ENCODE measurements at regions not wholly inside any gene's neighbourhood (a gene's known extent, or its start where the extent isn't known, plus 50 kb on each side); places are given as distances from the start of the nearest gene placed in this dataset.

- DNase-seq (ENCODE audit: low spot score) = no peak
Observed at GRCh38 chr2:225948903-225949302, 549.4 kb downstream of the NYAP2 start.

GRCh38 chr2:225938991-225939390 is 539.5 kb downstream of the NYAP2 start:
- DNase-seq (ENCODE audit: low spot score) = no peak

GRCh38 chr2:225937625-225938187 is 538.2 kb downstream of the NYAP2 start:
- no peak for DNase-seq (ENCODE audit: low spot score)

- no peak for DNase-seq (ENCODE audit: low spot score)
Observed at GRCh38 chr2:225932811-225933413, 533.4 kb downstream of the NYAP2 start.

- DNase-seq (ENCODE audit: low spot score) = no peak
Observed at GRCh38 chr2:225930687-225931086, 531.2 kb downstream of the NYAP2 start.

- no peak for DNase-seq (ENCODE audit: low spot score)
Observed at GRCh38 chr2:225920621-225921220, 521.2 kb downstream of the NYAP2 start.

- no peak for DNase-seq (ENCODE audit: low spot score)
Observed at GRCh38 chr2:225916692-225917091, 517.2 kb downstream of the NYAP2 start.

- DNase-seq (ENCODE audit: low spot score) = no peak
Observed at GRCh38 chr2:225911019-225911418, 511.5 kb downstream of the NYAP2 start.

GRCh38 chr2:225895126-225895525 is 495.6 kb downstream of the NYAP2 start:
- no peak for DNase-seq (ENCODE audit: low spot score)

- no peak for DNase-seq (ENCODE audit: low spot score)
Observed at GRCh38 chr2:225894236-225894980, 494.9 kb downstream of the NYAP2 start.

- no peak for DNase-seq (ENCODE audit: low spot score)
Observed at GRCh38 chr2:225893151-225893550, 493.6 kb downstream of the NYAP2 start.

GRCh38 chr2:225891771-225892170 is 492.3 kb downstream of the NYAP2 start:
- DNase-seq (ENCODE audit: low spot score) = no peak

- DNase-seq (ENCODE audit: low spot score) = no peak
Observed at GRCh38 chr2:225891013-225891412, 491.5 kb downstream of the NYAP2 start.

GRCh38 chr2:225889452-225889851 is 489.9 kb downstream of the NYAP2 start:
- peak; percentile 52 for DNase-seq (ENCODE audit: low spot score)

GRCh38 chr2:225867071-225867470 is 467.6 kb downstream of the NYAP2 start:
- DNase-seq (ENCODE audit: low spot score) = no peak

GRCh38 chr2:225865468-225865867 is 466.0 kb downstream of the NYAP2 start:
- no peak for DNase-seq (ENCODE audit: low spot score)

GRCh38 chr2:225864394-225864793 is 464.9 kb downstream of the NYAP2 start:
- DNase-seq (ENCODE audit: low spot score) = no peak

- no peak for DNase-seq (ENCODE audit: low spot score)
Observed at GRCh38 chr2:225842939-225843338, 443.4 kb downstream of the NYAP2 start.

- DNase-seq (ENCODE audit: low spot score) = peak; percentile 1
Observed at GRCh38 chr2:225841314-225841713, 441.8 kb downstream of the NYAP2 start.

GRCh38 chr2:225837328-225837727 is 437.8 kb downstream of the NYAP2 start:
- DNase-seq (ENCODE audit: low spot score) = no peak

GRCh38 chr2:225824748-225825449 is 425.4 kb downstream of the NYAP2 start:
- no peak for DNase-seq (ENCODE audit: low spot score)

- no peak for DNase-seq (ENCODE audit: low spot score)
Observed at GRCh38 chr2:225821351-225821750, 421.8 kb downstream of the NYAP2 start.
